ENCODE measurements at regions not wholly inside any gene's neighbourhood (a gene's known extent, or its start where the extent isn't known, plus 50 kb on each side); places are given as distances from the start of the nearest gene placed in this dataset.

DNA sequence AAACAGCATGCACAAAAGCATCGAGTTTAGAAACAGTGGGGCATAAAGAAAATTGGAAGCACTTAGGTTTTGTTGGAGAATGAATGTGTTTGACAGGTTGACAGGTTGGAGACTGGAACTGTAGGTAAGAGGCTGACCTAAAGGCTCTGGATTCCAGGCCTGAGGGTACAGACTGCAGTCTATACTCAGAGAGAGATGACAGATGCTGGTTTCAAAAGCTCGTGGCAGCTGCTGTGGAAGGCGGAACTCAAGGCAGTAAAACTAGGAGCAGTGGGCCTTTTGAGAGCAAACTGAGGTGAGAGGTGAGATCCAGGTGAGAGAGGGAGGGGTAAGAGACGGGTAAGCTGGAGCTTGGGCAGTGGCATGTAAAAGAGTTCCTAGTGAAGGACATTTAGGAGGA lies 415.2 kb downstream of the TRIML1 start:
- Histone ChIP-seq H3K4me1 (ENCODE audit: control insufficient read depth in 1 of 2, insufficient read depth in 2 of 2, low read length in 2 of 2) (no peaks in the 10 kb centered on the region), H3K36me3 (ENCODE audit: control insufficient read depth in 1 of 2, insufficient read depth in 2 of 2, low read length in 2 of 2) (no peaks in the 10 kb centered on the region), H3K4me2 (ENCODE audit: low read length) (no peak overlapping the region), H3K9me2 (ENCODE audit: insufficient read depth) (no peaks in the 10 kb centered on the region), H2AFZ (ENCODE audit: low read depth, low read length, poor library complexity, severe bottlenecking) (no peak overlapping the region), H3K4me3 (replicated peaks in 1 of 2; ENCODE audit: low read depth in 1 of 2, low read length in 2 of 2) (no peak overlapping the region), H3K9me3 (ENCODE audit: control insufficient read depth in 1 of 2, insufficient read depth in 1 of 2, low read depth in 1 of 2, low read length in 2 of 2) (no peaks in the 10 kb centered on the region), H4K20me1 (ENCODE audit: insufficient read depth) (no peaks in the 10 kb centered on the region), H3K27ac (ENCODE audit: low read depth, low read length) (no peak overlapping the region), H3K9ac (ENCODE audit: low read length) (no peak overlapping the region), H3K27me3 (ENCODE audit: insufficient read depth, low read length) (no peaks in the 10 kb centered on the region), H3K79me2 (ENCODE audit: insufficient read depth, low read length) (no peaks in the 10 kb centered on the region)
- BruUV-seq (replicated peaks) = no TSS peak
- ChIA-PET POLR2A (no interaction called here), CTCF (no interaction called here), RAD21 (ENCODE audit: low non-redundant PET in 1 of 2, low total read pairs in 2 of 2, uncharacterized antibody in 2 of 2, unreplicated experiment in 2 of 2) (no interaction called here)
- intact Hi-C loops (cut with micrococcal nuclease) = no loop called here
- DNase-seq (ENCODE audit: low read depth, low spot score) (no peak), ATAC-seq (no peak)
- TF ChIP-seq SRF (IDR thresholded peaks at IDR 0.05; ENCODE audit: low read depth) (no peak), TCF7L2 (IDR thresholded peaks at IDR 0.05; ENCODE audit: borderline replicate concordance, extremely low read depth, insufficient read depth, insufficient read length) (no peak), SP1 (IDR thresholded peaks at IDR 0.05; ENCODE audit: low read depth) (no peak), YY1 (IDR thresholded peaks at IDR 0.05; ENCODE audit: extremely low read depth, insufficient replicate concordance, low read depth, low read length) (no peak), POLR2A (IDR thresholded peaks at IDR 0.05; ENCODE audit: borderline replicate concordance, extremely low read depth, insufficient read depth, insufficient read length) (no peak), POLR2AphosphoS5 (IDR thresholded peaks at IDR 0.05; ENCODE audit: low read depth, low read length) (no peak), CEBPB (IDR thresholded peaks at IDR 0.05; ENCODE audit: low read depth) (no peak), SIN3A (IDR thresholded peaks at IDR 0.05; ENCODE audit: low read depth) (no peak), EZH2phosphoT487 (IDR thresholded peaks at IDR 0.05; ENCODE audit: borderline replicate concordance) (no peak), ZNF274 (IDR thresholded peaks at IDR 0.05; ENCODE audit: low read depth, low read length) (no peak)
- TF ChIP-seq, protein P1, sequence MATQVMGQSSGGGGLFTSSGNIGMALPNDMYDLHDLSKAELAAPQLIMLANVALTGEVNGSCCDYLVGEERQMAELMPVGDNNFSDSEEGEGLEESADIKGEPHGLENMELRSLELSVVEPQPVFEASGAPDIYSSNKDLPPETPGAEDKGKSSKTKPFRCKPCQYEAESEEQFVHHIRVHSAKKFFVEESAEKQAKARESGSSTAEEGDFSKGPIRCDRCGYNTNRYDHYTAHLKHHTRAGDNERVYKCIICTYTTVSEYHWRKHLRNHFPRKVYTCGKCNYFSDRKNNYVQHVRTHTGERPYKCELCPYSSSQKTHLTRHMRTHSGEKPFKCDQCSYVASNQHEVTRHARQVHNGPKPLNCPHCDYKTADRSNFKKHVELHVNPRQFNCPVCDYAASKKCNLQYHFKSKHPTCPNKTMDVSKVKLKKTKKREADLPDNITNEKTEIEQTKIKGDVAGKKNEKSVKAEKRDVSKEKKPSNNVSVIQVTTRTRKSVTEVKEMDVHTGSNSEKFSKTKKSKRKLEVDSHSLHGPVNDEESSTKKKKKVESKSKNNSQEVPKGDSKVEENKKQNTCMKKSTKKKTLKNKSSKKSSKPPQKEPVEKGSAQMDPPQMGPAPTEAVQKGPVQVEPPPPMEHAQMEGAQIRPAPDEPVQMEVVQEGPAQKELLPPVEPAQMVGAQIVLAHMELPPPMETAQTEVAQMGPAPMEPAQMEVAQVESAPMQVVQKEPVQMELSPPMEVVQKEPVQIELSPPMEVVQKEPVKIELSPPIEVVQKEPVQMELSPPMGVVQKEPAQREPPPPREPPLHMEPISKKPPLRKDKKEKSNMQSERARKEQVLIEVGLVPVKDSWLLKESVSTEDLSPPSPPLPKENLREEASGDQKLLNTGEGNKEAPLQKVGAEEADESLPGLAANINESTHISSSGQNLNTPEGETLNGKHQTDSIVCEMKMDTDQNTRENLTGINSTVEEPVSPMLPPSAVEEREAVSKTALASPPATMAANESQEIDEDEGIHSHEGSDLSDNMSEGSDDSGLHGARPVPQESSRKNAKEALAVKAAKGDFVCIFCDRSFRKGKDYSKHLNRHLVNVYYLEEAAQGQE (IDR thresholded peaks at IDR 0.05; ENCODE audit: low read depth) = no peak
- TF ChIP-seq, protein P2, sequence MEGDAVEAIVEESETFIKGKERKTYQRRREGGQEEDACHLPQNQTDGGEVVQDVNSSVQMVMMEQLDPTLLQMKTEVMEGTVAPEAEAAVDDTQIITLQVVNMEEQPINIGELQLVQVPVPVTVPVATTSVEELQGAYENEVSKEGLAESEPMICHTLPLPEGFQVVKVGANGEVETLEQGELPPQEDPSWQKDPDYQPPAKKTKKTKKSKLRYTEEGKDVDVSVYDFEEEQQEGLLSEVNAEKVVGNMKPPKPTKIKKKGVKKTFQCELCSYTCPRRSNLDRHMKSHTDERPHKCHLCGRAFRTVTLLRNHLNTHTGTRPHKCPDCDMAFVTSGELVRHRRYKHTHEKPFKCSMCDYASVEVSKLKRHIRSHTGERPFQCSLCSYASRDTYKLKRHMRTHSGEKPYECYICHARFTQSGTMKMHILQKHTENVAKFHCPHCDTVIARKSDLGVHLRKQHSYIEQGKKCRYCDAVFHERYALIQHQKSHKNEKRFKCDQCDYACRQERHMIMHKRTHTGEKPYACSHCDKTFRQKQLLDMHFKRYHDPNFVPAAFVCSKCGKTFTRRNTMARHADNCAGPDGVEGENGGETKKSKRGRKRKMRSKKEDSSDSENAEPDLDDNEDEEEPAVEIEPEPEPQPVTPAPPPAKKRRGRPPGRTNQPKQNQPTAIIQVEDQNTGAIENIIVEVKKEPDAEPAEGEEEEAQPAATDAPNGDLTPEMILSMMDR (IDR thresholded peaks at IDR 0.05 in 2 of 3, conservative IDR thresholded peaks at IDR 0.05 in 1 of 3; ENCODE audit: borderline replicate concordance in 1 of 3, insufficient read depth in 1 of 3, low read depth in 2 of 3, low read length in 2 of 3) = no peak
- TF ChIP-seq, protein P3, sequence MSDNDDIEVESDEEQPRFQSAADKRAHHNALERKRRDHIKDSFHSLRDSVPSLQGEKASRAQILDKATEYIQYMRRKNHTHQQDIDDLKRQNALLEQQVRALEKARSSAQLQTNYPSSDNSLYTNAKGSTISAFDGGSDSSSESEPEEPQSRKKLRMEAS (IDR thresholded peaks at IDR 0.05) = no peak
